ENCODE measurements at regions not wholly inside any gene's neighbourhood (a gene's known extent, or its start where the extent isn't known, plus 50 kb on each side); places are given as distances from the start of the nearest gene placed in this dataset.
A peak's percentile ranks its signal among the peaks of the same experiment; 100 is the strongest.
"Not testable (repeated sequence)": the region's sequence is repeated elsewhere in the genome, so short reads cannot be mapped to it uniquely, and the experiment has no call there.

DNA sequence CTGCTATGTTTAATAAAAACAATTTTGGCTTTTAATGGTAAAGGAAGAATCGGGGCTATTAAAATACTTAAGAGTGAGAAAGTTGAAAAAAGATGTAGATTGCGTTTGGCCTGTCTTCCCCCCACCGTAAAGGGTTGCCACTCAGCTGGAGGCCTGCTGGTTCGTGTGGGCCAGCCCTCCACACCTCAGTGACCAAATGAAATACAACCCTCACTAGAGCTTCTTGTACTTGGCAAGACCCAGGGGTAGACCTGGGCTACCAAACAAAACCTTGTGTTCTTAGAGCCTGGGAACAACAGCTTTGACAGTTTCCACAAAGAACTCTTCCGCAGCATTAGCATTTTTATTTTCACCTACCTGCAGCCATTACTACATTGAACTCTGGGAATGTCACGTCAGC is 152.8 kb upstream of the PABPC3 start:
- TF ChIP-seq TSHZ2 (CRISPR knock-in tag; IDR thresholded peaks at IDR 0.05) = no peak
- TF ChIP-seq ESRRG (CRISPR knock-in tag; IDR thresholded peaks at IDR 0.05) = no peak
- TF ChIP-seq OSR1 (CRISPR knock-in tag; IDR thresholded peaks at IDR 0.05) = no peak
- TF ChIP-seq ZNF70 (CRISPR knock-in tag; IDR thresholded peaks at IDR 0.05) = no peak
- no peak for TF ChIP-seq ISL1 (CRISPR knock-in tag; IDR thresholded peaks at IDR 0.05)
- TF ChIP-seq ARNTL (CRISPR knock-in tag; IDR thresholded peaks at IDR 0.05; ENCODE audit: borderline replicate concordance, low read depth) = no peak
- TF ChIP-seq CSRNP3 (CRISPR knock-in tag; IDR thresholded peaks at IDR 0.05) = no peak
- TF ChIP-seq, protein P1, sequence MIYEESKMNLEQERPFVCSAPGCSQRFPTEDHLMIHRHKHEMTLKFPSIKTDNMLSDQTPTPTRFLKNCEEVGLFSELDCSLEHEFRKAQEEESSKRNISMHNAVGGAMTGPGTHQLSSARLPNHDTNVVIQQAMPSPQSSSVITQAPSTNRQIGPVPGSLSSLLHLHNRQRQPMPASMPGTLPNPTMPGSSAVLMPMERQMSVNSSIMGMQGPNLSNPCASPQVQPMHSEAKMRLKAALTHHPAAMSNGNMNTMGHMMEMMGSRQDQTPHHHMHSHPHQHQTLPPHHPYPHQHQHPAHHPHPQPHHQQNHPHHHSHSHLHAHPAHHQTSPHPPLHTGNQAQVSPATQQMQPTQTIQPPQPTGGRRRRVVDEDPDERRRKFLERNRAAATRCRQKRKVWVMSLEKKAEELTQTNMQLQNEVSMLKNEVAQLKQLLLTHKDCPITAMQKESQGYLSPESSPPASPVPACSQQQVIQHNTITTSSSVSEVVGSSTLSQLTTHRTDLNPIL (CRISPR knock-in tag; IDR thresholded peaks at IDR 0.05; ENCODE audit: low read depth) = no peak
- no peak for TF ChIP-seq RARB (CRISPR knock-in tag; IDR thresholded peaks at IDR 0.05)
- no peak for TF ChIP-seq TCF4 (CRISPR knock-in tag; IDR thresholded peaks at IDR 0.05; ENCODE audit: borderline replicate concordance)
- no peak for TF ChIP-seq ZFP3 (CRISPR knock-in tag; IDR thresholded peaks at IDR 0.05)
- TF ChIP-seq PPARA (CRISPR knock-in tag; IDR thresholded peaks at IDR 0.05; ENCODE audit: borderline replicate concordance) = no peak
- ATAC-seq = no peak

DNA sequence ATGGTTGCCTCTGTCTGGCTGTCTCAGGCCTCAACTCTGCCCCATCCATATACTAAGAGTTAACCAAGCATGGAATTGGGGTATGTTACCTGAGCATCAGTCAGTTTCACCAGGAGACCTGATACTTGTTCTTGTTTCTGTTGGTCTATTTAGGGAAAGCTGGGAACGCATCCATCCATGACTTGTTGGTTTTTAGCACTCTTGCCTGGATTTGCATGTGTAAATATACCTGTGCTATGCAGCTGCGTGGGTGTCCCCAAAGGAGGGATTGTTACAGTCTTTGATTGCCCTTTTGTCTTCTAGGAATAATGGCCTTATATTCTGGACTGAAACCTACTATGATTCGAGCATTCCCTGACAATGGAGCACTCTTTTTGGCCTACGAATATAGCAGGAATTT is 151.9 kb upstream of the PABPC3 start:
- not testable (repeated sequence) for ATAC-seq

- ATAC-seq = not testable (repeated sequence)
Measured at GRCh38 chr13:24948977-24949376, 147.0 kb upstream of the PABPC3 start.

DNA sequence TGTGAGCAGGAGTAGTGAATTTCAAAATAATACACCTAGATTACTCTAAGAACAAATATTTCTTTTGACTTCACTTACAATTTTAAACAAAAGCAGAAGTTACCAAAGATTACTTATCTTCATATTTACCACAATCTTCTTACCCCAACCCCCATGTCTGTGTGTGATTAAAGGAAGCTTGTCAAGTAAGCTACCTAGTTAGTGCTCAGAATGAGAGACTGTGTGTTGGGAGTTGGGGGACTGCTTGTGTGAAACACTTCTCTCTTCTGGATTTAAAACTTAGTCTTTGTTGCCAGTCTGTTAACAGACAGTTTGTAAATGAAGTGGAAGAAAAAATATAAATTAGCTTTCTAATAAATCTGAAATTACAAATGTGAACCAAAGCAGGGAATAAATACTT is 145.3 kb upstream of the PABPC3 start:
- not testable (repeated sequence) for ATAC-seq

DNA sequence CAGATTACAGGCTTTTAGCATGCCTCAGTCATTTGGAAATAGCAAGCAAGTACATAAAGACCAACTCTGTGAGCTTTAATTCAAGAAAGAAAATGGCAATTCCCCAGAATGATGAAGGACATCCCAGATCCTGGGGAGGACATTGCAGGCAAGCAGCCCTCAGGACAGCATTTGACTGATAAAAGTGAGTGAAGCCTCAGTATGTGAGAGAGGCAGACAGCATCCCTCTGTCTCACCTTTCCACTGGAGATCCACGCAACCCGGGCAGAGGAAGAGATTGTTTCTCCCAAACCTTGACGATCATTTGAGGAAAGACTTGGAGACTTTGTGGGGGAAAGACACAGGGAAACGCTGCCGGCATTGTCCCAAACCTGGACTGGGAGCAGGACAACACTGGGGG is 128.0 kb upstream of the PABPC3 start:
- ATAC-seq = not testable (repeated sequence)

DNA sequence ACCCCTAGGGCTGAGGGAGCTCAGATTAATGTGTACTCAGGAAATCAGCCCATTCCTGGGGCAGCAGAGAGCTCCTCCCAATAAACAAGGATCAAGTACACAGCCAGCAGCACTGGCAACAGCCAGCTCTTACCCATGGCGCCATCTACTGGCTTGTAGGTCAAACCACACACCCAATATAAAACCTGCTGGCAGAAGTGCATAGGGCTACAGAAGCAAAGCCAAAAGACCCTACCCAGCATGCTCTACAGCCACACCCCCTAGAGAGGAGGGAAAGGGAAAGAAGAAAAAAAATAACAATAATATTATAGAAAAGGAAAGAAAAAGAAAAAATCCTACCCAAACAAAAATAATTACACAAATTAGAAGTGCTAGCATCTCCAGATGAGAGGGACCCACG is 127.5 kb upstream of the PABPC3 start:
- ATAC-seq = not testable (repeated sequence)

GRCh38 chr13:24973102-24973501 is 122.8 kb upstream of the PABPC3 start:
- not testable (repeated sequence) for ATAC-seq

DNA sequence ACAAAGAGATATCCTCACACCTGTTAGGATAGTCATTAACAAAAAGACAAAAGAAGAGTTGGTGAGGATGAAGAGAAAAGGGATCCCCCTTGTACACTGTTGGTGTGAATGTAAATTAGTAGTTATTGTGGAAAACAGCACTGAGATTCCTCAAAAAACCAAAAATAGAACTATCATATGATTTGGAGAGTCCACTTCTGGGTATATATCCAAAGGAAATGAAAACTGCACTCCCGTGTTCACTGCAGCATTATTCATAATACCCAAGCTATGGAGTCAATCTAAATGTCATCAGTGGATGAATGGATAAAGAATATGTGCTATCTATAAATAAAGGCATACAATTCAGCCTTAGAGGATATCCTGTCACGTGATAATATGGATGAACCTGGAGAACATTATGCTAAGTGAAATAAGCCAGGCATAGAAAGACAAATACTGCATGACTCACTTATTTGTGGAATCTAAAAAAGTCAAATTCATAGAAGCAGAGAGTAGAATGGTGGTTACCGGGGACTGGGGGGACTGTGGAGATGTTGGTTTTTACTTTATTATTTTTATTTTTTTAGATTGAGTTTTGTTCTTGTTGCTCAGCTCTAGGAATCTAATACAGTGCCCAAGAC is 114.6 kb upstream of the PABPC3 start:
- peak; percentile 66 for ATAC-seq

GRCh38 chr13:24982333-24982999 is 113.5 kb upstream of the PABPC3 start:
- ATAC-seq = peak; percentile 40
- no peak for TF ChIP-seq ZNF8 (CRISPR knock-in tag; IDR thresholded peaks at IDR 0.05)
- TF ChIP-seq, protein P1 (CRISPR knock-in tag; IDR thresholded peaks at IDR 0.05; ENCODE audit: low read depth) = no peak
- no peak for TF ChIP-seq CSDC2 (CRISPR knock-in tag; IDR thresholded peaks at IDR 0.05)
- TF ChIP-seq, protein P2, sequence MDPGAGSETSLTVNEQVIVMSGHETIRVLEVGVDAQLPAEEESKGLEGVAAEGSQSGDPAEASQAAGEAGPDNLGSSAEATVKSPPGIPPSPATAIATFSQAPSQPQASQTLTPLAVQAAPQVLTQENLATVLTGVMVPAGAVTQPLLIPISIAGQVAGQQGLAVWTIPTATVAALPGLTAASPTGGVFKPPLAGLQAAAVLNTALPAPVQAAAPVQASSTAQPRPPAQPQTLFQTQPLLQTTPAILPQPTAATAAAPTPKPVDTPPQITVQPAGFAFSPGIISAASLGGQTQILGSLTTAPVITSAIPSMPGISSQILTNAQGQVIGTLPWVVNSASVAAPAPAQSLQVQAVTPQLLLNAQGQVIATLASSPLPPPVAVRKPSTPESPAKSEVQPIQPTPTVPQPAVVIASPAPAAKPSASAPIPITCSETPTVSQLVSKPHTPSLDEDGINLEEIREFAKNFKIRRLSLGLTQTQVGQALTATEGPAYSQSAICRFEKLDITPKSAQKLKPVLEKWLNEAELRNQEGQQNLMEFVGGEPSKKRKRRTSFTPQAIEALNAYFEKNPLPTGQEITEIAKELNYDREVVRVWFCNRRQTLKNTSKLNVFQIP (CRISPR knock-in tag; IDR thresholded peaks at IDR 0.05; ENCODE audit: borderline replicate concordance, low read depth) = no peak
- no peak for TF ChIP-seq BACH2 (CRISPR knock-in tag; IDR thresholded peaks at IDR 0.05; ENCODE audit: borderline replicate concordance)
- TF ChIP-seq, protein P3, sequence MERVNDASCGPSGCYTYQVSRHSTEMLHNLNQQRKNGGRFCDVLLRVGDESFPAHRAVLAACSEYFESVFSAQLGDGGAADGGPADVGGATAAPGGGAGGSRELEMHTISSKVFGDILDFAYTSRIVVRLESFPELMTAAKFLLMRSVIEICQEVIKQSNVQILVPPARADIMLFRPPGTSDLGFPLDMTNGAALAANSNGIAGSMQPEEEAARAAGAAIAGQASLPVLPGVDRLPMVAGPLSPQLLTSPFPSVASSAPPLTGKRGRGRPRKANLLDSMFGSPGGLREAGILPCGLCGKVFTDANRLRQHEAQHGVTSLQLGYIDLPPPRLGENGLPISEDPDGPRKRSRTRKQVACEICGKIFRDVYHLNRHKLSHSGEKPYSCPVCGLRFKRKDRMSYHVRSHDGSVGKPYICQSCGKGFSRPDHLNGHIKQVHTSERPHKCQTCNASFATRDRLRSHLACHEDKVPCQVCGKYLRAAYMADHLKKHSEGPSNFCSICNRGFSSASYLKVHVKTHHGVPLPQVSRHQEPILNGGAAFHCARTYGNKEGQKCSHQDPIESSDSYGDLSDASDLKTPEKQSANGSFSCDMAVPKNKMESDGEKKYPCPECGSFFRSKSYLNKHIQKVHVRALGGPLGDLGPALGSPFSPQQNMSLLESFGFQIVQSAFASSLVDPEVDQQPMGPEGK (CRISPR knock-in tag; IDR thresholded peaks at IDR 0.05; ENCODE audit: borderline replicate concordance) = no peak
- TF ChIP-seq OSR1 (CRISPR knock-in tag; IDR thresholded peaks at IDR 0.05) = no peak

All from SK-N-SH treated with all-trans-retinoic acid at 6 μM for 48 hours (cell line).